MCF 10A (cell line): ENCODE measurements at regions not wholly inside any gene's neighbourhood (a gene's known extent, or its start where the extent isn't known, plus 50 kb on each side); places are given as distances from the start of the nearest gene placed in this dataset.
A peak's percentile ranks its signal among the peaks of the same experiment; 100 is the strongest.

Experiments
- BruUV-seq: library from RNA; stranded (reverse); fragments of 400-500 nt; replicated peaks from 2 replicates; lab custom pipeline; 2021; lab: Mats Ljungman, UMichigan
- CTCF ChIA-PET: fragments of 300-600 bp; sonication (Branson Sonifier 250); formaldehyde crosslinking; extraction: SDS; loops from one replicate; lab custom pipeline; 2021; ENCODE audit warnings: antibody characterized with exemption, inconsistent platforms; lab: Yijun Ruan, JAX
- POLR2A ChIA-PET: fragments of 300-600, 350-650 bp; sonication (Branson Sonifier 250); formaldehyde crosslinking; extraction: SDS; loops from one replicate; lab custom pipeline; 2020; ENCODE audit warnings: antibody characterized with exemption, inconsistent platforms; lab: Yijun Ruan, JAX
- DNase-seq: peaks from one replicate; pipeline ENCODE4 v3.0.0-alpha.2; 2018; ENCODE audit not compliant: unreplicated experiment
- H3K27ac Mint-ChIP-seq: one replicate; pipeline ENCODE4 v1.8.0; 2022; ENCODE audit warnings: mild to moderate bottlenecking, low read depth, mixed read lengths; ENCODE audit not compliant: unreplicated experiment
- H3K27me3 Mint-ChIP-seq: one replicate; pipeline ENCODE4 v1.8.0; 2022; ENCODE audit warnings: mixed read lengths; ENCODE audit not compliant: insufficient read depth, unreplicated experiment
- H3K36me3 Mint-ChIP-seq: one replicate; pipeline ENCODE4 v1.8.0; 2022; ENCODE audit warnings: mild to moderate bottlenecking, moderate library complexity, mixed read lengths; ENCODE audit not compliant: insufficient read depth, unreplicated experiment
- H3K4me1 Mint-ChIP-seq: one replicate; pipeline ENCODE4 v1.8.0; 2022; ENCODE audit warnings: mixed read lengths; ENCODE audit not compliant: insufficient read depth, unreplicated experiment
- H3K4me3 Mint-ChIP-seq: one replicate; pipeline ENCODE4 v1.8.0; 2022; ENCODE audit warnings: mild to moderate bottlenecking, moderate library complexity, mixed read lengths; ENCODE audit not compliant: unreplicated experiment
- H3K9me3 Mint-ChIP-seq: one replicate; pipeline ENCODE4 v1.8.0; 2022; ENCODE audit warnings: mixed read lengths; ENCODE audit not compliant: unreplicated experiment
- intact Hi-C: fragments of 100-400 bp; cut with micrococcal nuclease; formaldehyde crosslinking; loops from 2 replicates; pipeline ENCODE4 v1.14.1; 2022
- TF ChIP-seq, protein P1 (sequence below): fragments of 200-600 bp; IDR thresholded peaks from one replicate; pipeline ENCODE4 v1.8.0; 2022; ENCODE audit warnings: antibody characterized with exemption, mild to moderate bottlenecking; ENCODE audit not compliant: unreplicated experiment

- no TSS peak for BruUV-seq
- Mint-ChIP-seq H3K4me3 (no peak overlapping the region), H3K27ac (no peak overlapping the region), H3K9me3 (no peaks in the 10 kb centered on the region), H3K27me3 (no peaks in the 10 kb centered on the region), H3K4me1 (no peaks in the 10 kb centered on the region), H3K36me3 (no peaks in the 10 kb centered on the region)
- CTCF ChIA-PET = interaction anchor here (0.6 to 1.0 kb wide), 3 partner anchors 27 to 816 kb away, joined by 3 to 4 read pairs (median 4); no protein-coding TSS in a partner anchor
- intact Hi-C loops = no loop called here
- DNase-seq = no peak
- POLR2A ChIA-PET = interaction anchor here (0.8 kb wide), 1 partner anchor 44 kb away, joined by 3 read pairs; no protein-coding TSS in a partner anchor
- TF ChIP-seq, protein P1, sequence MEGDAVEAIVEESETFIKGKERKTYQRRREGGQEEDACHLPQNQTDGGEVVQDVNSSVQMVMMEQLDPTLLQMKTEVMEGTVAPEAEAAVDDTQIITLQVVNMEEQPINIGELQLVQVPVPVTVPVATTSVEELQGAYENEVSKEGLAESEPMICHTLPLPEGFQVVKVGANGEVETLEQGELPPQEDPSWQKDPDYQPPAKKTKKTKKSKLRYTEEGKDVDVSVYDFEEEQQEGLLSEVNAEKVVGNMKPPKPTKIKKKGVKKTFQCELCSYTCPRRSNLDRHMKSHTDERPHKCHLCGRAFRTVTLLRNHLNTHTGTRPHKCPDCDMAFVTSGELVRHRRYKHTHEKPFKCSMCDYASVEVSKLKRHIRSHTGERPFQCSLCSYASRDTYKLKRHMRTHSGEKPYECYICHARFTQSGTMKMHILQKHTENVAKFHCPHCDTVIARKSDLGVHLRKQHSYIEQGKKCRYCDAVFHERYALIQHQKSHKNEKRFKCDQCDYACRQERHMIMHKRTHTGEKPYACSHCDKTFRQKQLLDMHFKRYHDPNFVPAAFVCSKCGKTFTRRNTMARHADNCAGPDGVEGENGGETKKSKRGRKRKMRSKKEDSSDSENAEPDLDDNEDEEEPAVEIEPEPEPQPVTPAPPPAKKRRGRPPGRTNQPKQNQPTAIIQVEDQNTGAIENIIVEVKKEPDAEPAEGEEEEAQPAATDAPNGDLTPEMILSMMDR = no peak
Measured at GRCh38 chr2:223508372-223508771, 93.8 kb downstream of the SCG2 start.

- Mint-ChIP-seq H3K27me3 (no peaks in the 10 kb centered on the region), H3K4me3 (no peak overlapping the region), H3K36me3 (no peaks in the 10 kb centered on the region), H3K9me3 (peaks cover 7% of the 10 kb centered on the region), H3K4me1 (no peaks in the 10 kb centered on the region), H3K27ac (no peak overlapping the region)
- TF ChIP-seq, protein P1 = no peak
- ChIA-PET POLR2A (no interaction called here), CTCF (no interaction called here)
- intact Hi-C loops = no loop called here
- BruUV-seq = no TSS peak
- no peak for DNase-seq
Measured at GRCh38 chr2:223510713-223511112, 91.4 kb downstream of the SCG2 start.

DNA sequence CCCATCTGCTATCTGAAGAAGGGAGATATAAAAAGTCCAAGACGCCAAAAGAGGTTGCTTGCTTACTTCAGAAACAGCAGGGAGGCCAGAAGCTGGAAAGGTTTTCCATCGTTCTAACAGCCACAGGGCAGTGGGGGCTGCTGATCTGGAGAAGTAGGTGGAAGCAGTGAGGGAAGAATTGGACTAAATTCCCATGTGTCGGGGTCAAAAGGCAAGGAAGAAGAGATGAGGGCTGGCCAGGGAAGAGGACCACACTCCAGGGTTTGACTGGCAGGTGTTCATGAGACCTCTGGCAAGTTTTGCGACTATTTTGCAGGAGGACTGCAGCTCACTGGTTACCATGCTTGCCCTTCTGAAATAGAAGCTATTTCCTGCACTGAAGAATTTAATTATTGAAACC lies 91.0 kb downstream of the SCG2 start:
- Mint-ChIP-seq H3K9me3 (peaks cover 7% of the 10 kb centered on the region), H3K27me3 (no peaks in the 10 kb centered on the region), H3K27ac (no peak overlapping the region), H3K4me1 (no peaks in the 10 kb centered on the region), H3K4me3 (no peak overlapping the region), H3K36me3 (no peaks in the 10 kb centered on the region)
- ChIA-PET POLR2A (no interaction called here), CTCF (no interaction called here)
- no peak for DNase-seq
- TF ChIP-seq, protein P1 = no peak
- intact Hi-C loops = no loop called here
- BruUV-seq = no TSS peak

GRCh38 chr2:223513771-223514455 lies 88.2 kb downstream of the SCG2 start:
- TF ChIP-seq, protein P1 = no peak
- peaks cover 7% of the 10 kb centered on the region for H3K9me3 Mint-ChIP-seq
- ChIA-PET CTCF (no interaction called here), POLR2A (no interaction called here)
- H3K27me3 Mint-ChIP-seq = no peaks in the 10 kb centered on the region
- H3K36me3 Mint-ChIP-seq = no peaks in the 10 kb centered on the region
- H3K4me3 Mint-ChIP-seq = no peak overlapping the region
- no TSS peak for BruUV-seq
- intact Hi-C loops = no loop called here
- peak; percentile 74 for DNase-seq
- H3K27ac Mint-ChIP-seq = no peak overlapping the region
- H3K4me1 Mint-ChIP-seq = no peaks in the 10 kb centered on the region
